HEK293 (cell line): ENCODE measurements at regions not wholly inside any gene's neighbourhood (a gene's known extent, or its start where the extent isn't known, plus 50 kb on each side); places are given as distances from the start of the nearest gene placed in this dataset.

ENCODE experiments used
- CTCF ChIP-seq: fragments of 450-650 bp; formaldehyde crosslinking; IDR thresholded peaks from 2 replicates; pipeline ENCODE4 v1.5.1; 2016; ENCODE audit warnings: missing biosample characterization, missing genetic modification characterization
- KLF9 ChIP-seq: fragments of 450-650 bp; formaldehyde crosslinking; IDR thresholded peaks from 2 replicates; pipeline ENCODE4 v1.5.1; 2016; ENCODE audit warnings: missing biosample characterization, missing genetic modification characterization, low read depth
- REST ChIP-seq: fragments of 450-650 bp; formaldehyde crosslinking; IDR thresholded peaks from 2 replicates; pipeline ENCODE4 v1.5.1; 2016; ENCODE audit warnings: missing biosample characterization, missing genetic modification characterization
- ZEB2 ChIP-seq: fragments of 450-650 bp; formaldehyde crosslinking; IDR thresholded peaks from 2 replicates; pipeline ENCODE4 v1.5.1; 2016; ENCODE audit warnings: missing biosample characterization, missing genetic modification characterization
- ZNF366 ChIP-seq: fragments of 450-650 bp; formaldehyde crosslinking; conservative IDR thresholded peaks from 2 replicates; pipeline ENCODE4 v1.5.1; 2016; ENCODE audit warnings: missing biosample characterization, missing genetic modification characterization
- ZNF37A ChIP-seq: fragments of 450-650 bp; IDR thresholded peaks from 2 replicates; pipeline ENCODE4 v1.5.1; 2018; ENCODE audit warnings: missing biosample characterization, missing genetic modification characterization
- ZNF391 ChIP-seq: fragments of 450-650 bp; formaldehyde crosslinking; IDR thresholded peaks from 2 replicates; pipeline ENCODE4 v1.5.1; 2016; ENCODE audit warnings: low read depth, missing biosample characterization, missing genetic modification characterization, borderline replicate concordance
- ZNF596 ChIP-seq: fragments of 450-650 bp; IDR thresholded peaks from 2 replicates; pipeline ENCODE4 v1.5.0; 2018; ENCODE audit warnings: missing biosample characterization, mild to moderate bottlenecking, missing genetic modification characterization, moderate library complexity

- TF ChIP-seq REST (tag by site-specific recombination) (no peak), CTCF (no peak), KLF9 (tag by site-specific recombination) (no peak), ZEB2 (tag by site-specific recombination) (no peak), ZNF596 (tag by site-specific recombination) (no peak), ZNF37A (tag by site-specific recombination) (no peak), ZNF366 (no peak), ZNF391 (tag by site-specific recombination) (no peak)
Measured at GRCh38 chr3:146334151-146334550, 83.2 kb upstream of the PLSCR4 start.
